NCI-H510A treated with DMSO at 0.1 percent for 48 hours (cell line): ENCODE measurements at regions not wholly inside any gene's neighbourhood (a gene's known extent, or its start where the extent isn't known, plus 50 kb on each side); places are given as distances from the start of the nearest gene placed in this dataset.

ENCODE experiments used
- DNase-seq: peaks from one replicate; lab custom pipeline; 2025; lab: John Stamatoyannopoulos, UW

GRCh38 chr13:62997696-62998095, 1582.0 kb upstream of the PCDH20 start:
- DNase-seq = no peak

GRCh38 chr13:62997038-62997599, 1581.5 kb upstream of the PCDH20 start:
- no peak for DNase-seq

GRCh38 chr13:62973804-62974203, 1558.2 kb upstream of the PCDH20 start:
- DNase-seq = no peak

- DNase-seq = no peak
Observed at GRCh38 chr13:62964522-62964921, 1548.9 kb upstream of the PCDH20 start.

GRCh38 chr13:62960723-62961122, 1545.1 kb upstream of the PCDH20 start:
- no peak for DNase-seq

- DNase-seq = no peak
Observed at GRCh38 chr13:62933809-62934208, 1518.2 kb upstream of the PCDH20 start.

GRCh38 chr13:62932256-62932883, 1516.7 kb upstream of the PCDH20 start:
- DNase-seq = no peak

- DNase-seq = no peak
Observed at GRCh38 chr13:62931853-62932252, 1516.2 kb upstream of the PCDH20 start.

- DNase-seq = no peak
Observed at GRCh38 chr13:62924395-62924794, 1508.7 kb upstream of the PCDH20 start.

- no peak for DNase-seq
Observed at GRCh38 chr13:62920159-62920558, 1504.5 kb upstream of the PCDH20 start.

GRCh38 chr13:62919491-62919890, 1503.8 kb upstream of the PCDH20 start:
- DNase-seq = no peak

GRCh38 chr13:62910541-62911060, 1495.0 kb upstream of the PCDH20 start:
- no peak for DNase-seq

GRCh38 chr13:62908321-62908720, 1492.7 kb upstream of the PCDH20 start:
- no peak for DNase-seq

GRCh38 chr13:62906896-62907295, 1491.2 kb upstream of the PCDH20 start:
- DNase-seq = no peak

- DNase-seq = no peak
Observed at GRCh38 chr13:62906469-62906868, 1490.8 kb upstream of the PCDH20 start.

GRCh38 chr13:62887046-62887445, 1471.4 kb upstream of the PCDH20 start:
- no peak for DNase-seq

- DNase-seq = no peak
Observed at GRCh38 chr13:62879071-62879470, 1463.4 kb upstream of the PCDH20 start.

GRCh38 chr13:62875118-62875640, 1459.5 kb upstream of the PCDH20 start:
- DNase-seq = no peak

GRCh38 chr13:62850331-62850730, 1434.7 kb upstream of the PCDH20 start:
- no peak for DNase-seq

GRCh38 chr13:62847520-62847919, 1431.9 kb upstream of the PCDH20 start:
- DNase-seq = no peak

- no peak for DNase-seq
Observed at GRCh38 chr13:62846302-62846701, 1430.7 kb upstream of the PCDH20 start.

GRCh38 chr13:62839338-62839737, 1423.7 kb upstream of the PCDH20 start:
- DNase-seq = no peak

- DNase-seq = no peak
Observed at GRCh38 chr13:62838929-62839328, 1423.3 kb upstream of the PCDH20 start.

- no peak for DNase-seq
Observed at GRCh38 chr13:62837895-62838294, 1422.2 kb upstream of the PCDH20 start.
